ENCODE measurements at regions not wholly inside any gene's neighbourhood (a gene's known extent, or its start where the extent isn't known, plus 50 kb on each side); places are given as distances from the start of the nearest gene placed in this dataset.

DNA sequence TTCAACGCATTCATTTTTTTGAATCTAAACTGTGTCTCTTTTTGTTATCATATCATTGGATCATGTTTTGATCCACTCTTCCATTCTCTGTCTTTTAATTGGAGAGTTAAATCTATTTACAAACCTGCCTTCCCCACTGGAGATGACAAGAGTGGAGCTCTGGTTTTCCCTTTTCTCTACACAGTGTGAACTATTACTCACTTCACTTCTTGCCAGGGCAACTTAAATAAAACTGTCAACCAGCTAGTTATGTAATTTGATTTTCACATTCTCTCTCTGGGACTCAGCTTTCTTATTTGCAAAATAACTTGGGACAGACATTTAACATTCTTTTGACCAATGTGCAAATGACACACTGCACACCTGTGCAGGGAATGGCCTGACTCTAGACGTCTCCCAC, 230.8 kb upstream of the CST7 start:
- DNase-seq (ENCODE audit: low spot score): no peak

DNA sequence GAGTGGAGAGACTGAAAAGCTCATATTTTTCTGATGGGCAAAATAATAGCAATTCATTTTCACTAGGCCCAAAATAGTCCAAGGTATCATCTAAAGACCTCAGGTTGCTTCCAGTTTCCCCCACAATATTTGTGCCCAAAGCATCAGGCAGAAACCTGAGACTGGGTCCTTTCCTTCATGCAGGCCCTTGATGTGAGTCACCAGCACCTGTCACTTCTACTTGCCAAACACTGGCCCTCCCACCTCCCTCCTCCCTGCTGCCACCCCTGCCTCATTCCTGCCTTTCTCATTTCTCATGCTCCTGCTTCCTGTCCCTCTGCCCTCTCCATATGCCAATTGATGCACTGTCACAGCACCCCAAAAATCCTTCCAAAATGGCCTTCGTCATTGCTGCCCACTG, 230.4 kb upstream of the CST7 start:
- DNase-seq (ENCODE audit: low spot score): no peak

- no peak for DNase-seq (ENCODE audit: low spot score)
These were observed 228.1 kb upstream of the CST7 start for GRCh38 chr20:24720957-24721356.

DNA sequence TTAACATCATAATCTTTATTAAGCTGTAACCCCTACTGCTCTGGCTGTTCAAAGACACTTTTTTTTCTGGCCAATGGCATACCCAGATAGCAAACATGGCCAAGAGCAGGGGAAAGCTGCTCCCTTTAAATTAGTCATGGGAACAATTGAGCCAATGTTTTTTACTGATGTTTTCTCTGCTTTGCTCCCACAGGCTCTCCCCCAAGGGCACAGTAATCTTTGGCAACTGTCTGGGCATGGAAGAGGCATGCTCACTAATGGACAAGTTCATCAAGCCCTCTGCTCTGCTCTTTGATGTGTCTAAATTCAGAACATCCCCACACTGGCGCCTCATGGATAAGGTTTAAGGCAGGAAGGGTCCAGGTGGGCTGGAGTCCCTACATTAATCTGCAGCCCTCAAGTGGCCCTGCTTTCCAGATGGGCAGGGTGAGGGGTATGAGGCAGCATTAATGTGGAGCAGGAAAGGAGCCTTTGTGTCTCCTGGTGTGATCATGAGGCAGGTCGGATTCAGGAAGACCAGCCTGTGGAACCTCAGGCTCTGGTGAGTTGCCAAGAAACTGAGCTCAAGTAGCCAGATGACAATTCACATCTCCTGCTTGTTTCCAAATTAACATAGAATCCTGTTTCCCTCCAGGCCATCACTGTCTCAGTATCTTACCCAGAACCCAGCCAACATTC, 227.0 kb upstream of the CST7 start:
- peak; percentile 11 for DNase-seq (ENCODE audit: low spot score)

GRCh38 chr20:24722586-24722985, 226.5 kb upstream of the CST7 start:
- DNase-seq (ENCODE audit: low spot score): peak; percentile 7

DNA sequence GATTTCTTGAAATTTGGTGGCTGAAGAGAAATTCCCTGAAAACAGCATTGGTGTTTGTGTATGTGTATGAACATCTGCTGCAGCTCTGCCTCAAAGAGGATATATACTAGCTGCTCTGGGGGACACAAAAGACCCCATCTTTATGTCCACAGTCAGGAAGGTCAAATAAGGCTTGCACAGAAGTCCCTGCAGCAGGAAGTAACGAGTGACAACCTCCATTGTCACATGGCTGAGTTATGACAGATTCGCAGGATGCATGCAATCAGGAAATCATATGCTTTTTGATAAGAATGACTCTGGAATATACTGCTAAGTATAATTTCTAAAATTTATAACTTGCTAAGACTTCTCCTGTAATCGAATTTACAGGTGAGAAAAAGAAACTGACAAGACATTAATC, 225.9 kb upstream of the CST7 start:
- DNase-seq (ENCODE audit: low spot score): peak; percentile 51

- peak; percentile 2 for DNase-seq (ENCODE audit: low spot score)
These were observed 225.3 kb upstream of the CST7 start for GRCh38 chr20:24723647-24724352.

- DNase-seq (ENCODE audit: low spot score): no peak
These were observed 224.0 kb upstream of the CST7 start for GRCh38 chr20:24724982-24725533.

- DNase-seq (ENCODE audit: low spot score): no peak
These were observed 221.3 kb upstream of the CST7 start for GRCh38 chr20:24727795-24728194.

- no peak for DNase-seq (ENCODE audit: low spot score)
These were observed 219.0 kb upstream of the CST7 start for GRCh38 chr20:24729896-24730605.

GRCh38 chr20:24730750-24731149, 218.3 kb upstream of the CST7 start:
- DNase-seq (ENCODE audit: low spot score): no peak

- no peak for DNase-seq (ENCODE audit: low spot score)
These were observed 217.8 kb upstream of the CST7 start for GRCh38 chr20:24731312-24731711.

DNA sequence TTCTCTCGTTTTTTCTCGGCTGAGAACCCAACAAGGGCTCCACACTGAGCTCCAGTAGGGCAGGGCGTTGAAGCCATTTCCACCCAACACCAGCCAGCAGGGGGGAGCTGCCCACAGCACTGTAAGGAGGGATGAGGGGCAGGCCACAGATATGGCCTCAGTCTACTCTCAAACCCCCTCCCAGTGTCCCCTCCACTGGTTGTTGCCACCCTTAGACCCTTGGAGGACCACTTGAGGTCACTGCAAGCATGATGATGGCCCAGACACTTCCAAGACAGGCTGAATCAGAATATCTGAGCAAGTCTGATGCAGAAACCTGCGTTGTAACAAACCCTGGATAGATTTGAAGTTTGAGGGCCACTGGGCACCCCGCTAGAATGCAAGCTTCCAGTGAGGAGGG, 217.0 kb upstream of the CST7 start:
- DNase-seq (ENCODE audit: low spot score): no peak

GRCh38 chr20:24732599-24732998, 216.5 kb upstream of the CST7 start:
- no peak for DNase-seq (ENCODE audit: low spot score)

DNA sequence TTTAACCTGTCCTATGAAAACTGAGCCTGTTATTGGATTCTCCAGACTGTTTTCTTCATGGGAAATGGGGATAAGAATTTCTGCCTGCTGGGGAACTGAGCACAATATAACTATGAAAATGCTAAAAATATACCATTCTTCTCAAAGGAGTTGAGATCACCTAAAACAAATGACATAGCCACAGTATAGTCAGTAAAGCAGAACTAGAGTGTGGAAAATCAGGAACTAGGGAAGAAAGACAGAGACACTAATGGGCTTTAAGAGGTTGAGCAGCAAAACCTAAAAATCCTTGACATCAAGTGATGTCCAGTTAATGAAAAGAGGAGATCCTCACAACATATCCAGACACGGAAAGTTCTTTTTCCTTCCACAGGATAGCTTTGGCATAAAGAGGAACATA, 215.7 kb upstream of the CST7 start:
- no peak for DNase-seq (ENCODE audit: low spot score)

DNA sequence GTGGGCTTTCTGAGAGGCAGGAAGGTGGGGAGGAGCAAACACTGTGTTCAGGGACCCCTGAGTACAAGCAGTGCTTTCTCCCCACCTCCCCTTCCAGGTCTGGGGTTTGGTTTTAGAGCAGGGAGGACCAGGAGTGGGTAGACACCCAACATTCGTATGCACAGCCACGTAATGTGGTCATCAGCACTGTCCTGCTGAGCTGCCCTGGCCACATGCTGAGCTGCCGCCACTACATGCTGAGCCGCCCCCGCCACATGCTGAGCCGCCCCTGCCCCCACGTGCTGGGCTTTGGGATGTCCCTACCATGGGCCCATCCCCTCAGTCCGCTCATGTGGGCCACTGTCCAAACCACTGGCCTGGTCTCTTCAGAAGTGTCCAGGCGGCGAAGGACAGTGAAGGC, 214.9 kb upstream of the CST7 start:
- no peak for DNase-seq (ENCODE audit: low spot score)

DNA sequence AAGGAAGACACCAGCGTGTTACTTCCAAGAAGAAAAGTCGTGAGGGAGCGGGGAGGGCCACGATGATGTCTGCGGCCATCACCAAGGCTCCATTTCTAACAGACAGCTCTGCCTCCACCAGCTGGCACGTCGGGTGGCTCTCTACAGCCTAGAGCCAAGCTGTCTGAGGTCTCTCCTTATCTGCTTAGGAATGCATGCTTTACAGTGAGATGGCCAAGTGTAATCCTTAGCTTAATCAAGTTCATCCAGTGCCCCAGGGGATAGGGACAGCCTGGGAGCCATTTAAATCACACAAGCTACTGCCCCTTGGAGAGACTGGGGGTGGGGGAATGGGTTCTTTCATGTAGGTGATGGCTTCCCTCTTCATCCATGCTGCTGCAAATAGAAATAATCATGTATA, 213.8 kb upstream of the CST7 start:
- no peak for DNase-seq (ENCODE audit: low spot score)

DNA sequence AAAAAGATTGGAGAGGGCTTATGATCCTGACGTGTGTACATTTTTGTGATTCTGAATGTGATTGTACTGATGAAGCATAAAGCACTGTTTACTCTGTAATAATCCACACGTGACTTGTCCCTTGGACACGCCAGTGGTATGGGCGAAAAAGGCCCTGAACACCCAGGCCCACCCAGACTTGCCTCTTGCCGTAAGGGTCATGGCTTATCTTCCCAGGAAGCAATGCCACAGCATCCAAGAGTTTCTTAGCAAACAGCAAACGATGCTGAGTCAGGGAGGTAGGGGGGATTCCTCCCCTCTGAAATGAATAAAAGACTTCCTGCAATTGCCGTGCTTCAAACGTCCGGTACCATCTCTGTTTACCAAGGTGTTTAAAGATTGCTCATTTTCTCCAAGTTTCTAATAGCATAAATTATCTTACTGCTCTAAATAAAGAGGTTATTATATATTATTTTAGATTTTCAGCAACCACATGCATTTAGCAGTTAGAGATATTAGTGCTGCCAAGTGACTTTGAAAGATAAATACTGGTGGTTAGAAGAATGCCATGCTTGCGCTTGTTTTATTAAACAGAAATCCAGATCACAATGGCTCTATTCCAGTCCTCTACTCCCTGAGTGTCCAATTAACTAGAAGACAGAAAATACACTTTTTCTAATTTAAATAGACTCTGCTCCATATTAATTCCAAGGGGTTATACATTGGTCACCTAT, 212.8 kb upstream of the CST7 start:
- no peak for DNase-seq (ENCODE audit: low spot score)

DNA sequence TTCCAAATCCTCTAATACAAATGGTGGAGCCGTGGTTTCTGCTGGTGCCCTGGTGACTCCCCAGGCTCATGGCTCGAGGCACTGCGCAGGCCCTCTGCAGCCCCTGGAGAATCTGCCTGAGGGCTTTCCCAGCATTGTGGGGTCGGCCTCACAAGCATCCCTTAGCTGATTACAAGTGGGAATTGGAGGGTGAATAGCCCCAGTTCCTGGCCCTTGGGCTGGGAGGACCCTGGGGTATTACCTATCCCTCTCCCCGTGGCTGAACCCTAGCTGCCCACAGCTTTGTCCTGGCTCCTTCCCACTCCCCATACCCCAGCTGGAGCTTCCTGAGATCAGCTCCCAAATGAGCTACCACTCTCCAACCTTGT, 212.2 kb upstream of the CST7 start:
- no peak for DNase-seq (ENCODE audit: low spot score)

DNA sequence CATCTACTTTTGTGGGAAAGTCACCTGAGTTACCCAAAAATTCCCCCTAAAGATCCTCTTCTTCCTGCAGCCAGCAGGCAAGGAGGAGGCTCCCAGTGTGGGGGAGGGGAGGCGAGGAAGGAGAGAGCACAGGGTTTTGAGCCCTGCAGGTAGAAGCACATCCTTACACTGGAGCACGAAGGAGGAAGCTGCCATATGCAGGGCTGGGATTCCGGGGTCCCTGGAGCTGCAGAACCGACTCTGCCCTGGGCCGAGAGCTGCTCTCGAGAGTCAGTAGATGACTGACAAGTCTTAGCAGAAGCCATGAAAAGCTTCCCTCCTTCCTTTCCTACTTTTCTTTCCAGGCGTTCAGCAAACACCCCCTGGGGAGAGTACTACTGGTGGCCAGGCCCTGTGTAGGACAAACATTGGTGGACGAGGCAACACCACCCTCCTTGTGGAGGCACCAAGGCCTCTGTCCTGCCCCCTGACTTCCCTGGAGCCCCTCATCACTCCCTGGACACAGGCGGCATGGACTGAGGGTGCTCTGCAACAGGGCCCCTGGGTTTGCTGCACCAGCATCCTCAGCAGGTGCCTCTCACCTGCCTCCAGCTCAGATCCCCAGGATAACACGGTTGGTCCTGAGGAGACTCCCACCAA, 211.7 kb upstream of the CST7 start:
- DNase-seq (ENCODE audit: low spot score): no peak

DNA sequence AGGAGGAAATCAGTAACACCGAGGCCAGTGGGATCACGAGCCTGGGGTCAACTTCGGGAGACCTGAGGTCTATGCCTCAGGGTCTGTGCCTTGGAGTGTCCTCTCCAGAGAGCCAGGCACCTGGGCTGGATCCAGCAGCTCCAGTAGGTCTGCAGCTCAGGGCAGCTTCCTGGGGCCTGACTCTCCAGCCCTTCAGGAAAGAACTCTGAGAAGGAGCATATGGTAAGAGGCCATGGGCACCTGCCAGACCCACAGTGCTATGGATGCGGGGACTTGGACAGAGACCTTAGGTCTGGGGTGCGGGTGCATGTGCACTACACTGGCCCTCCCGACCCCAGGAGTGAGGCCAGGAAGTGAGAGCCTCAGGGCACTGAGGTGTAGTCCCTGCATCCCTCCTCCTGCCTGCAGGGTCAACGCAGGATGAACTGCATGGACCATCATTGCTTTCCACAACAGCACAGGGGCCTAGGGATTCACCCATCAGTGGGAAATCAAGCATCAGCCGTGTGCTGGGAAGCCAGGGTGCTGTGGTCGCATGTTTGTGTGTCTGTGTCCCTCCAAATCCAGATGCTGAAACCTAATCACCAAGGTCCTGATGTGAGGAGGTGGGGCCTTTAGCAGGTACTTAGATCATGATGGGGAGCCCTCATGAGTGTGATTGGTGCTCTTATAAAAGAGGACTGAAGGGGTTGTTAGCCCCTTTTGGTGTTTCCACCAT, 210.9 kb upstream of the CST7 start:
- no peak for DNase-seq (ENCODE audit: low spot score)

Data from kidney capillary endothelial cell (primary cell).